KOPT-K1 (cell line): ENCODE measurements at regions not wholly inside any gene's neighbourhood (a gene's known extent, or its start where the extent isn't known, plus 50 kb on each side); places are given as distances from the start of the nearest gene placed in this dataset.

Experiments used
- H3K27ac ChIP-seq: fragments of 200-600 bp; sonication (generic); 2 replicates; pipeline ENCODE4 v1.5.1; 2016; ENCODE audit warnings: antibody characterized with exemption, mild to moderate bottlenecking, low read depth, low read length; ENCODE audit not compliant: poor library complexity, severe bottlenecking
- H3K36me3 ChIP-seq: fragments of 200-600 bp; sonication (generic); 2 replicates; pipeline ENCODE4 v1.5.1; 2017; ENCODE audit warnings: antibody characterized with exemption, mild to moderate bottlenecking, low read length, moderate library complexity; ENCODE audit not compliant: insufficient read depth
- H3K9me3 ChIP-seq: fragments of 200-600 bp; sonication (generic); 2 replicates; pipeline ENCODE4 v1.5.1; 2017; ENCODE audit warnings: antibody characterized with exemption, low read length, mild to moderate bottlenecking; ENCODE audit not compliant: insufficient read depth, poor library complexity, severe bottlenecking

DNA sequence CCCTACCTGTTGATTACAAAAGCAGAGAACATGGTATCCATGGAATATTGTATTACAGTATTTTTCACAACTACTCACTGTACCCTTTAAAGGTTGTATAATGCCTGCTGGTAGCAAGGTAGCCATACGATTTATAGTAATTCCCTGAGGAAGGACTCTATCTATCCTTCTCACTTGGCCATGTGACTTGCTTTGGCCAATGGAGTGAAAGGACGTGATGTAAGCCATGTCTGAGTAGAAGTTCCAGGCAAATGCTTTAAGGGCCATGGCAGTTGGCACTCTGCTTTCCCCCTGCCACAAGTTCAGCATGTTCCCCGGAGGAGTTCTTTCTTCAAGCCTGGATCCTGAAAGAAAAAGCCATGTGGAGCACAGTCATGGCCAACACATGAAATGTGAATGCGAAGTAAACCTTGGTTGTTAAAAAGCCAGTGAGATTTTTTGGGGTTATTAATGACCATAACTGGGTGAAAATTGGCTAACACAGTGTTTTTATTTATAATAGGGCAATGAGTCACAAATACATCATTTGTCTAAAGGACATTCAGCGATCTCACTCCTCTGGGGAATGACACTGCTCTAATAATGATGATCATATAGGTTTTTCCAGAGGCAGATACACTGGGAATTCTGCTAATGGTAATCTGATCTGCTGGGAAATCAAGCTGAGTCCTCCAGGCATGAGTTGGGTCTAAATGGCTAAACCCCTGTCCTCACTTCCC lies 67.4 kb upstream of the SLC38A2 start:
- Histone ChIP-seq H3K9me3 (no peaks in the 10 kb centered on the region), H3K27ac (no peak overlapping the region), H3K36me3 (no peaks in the 10 kb centered on the region)

DNA sequence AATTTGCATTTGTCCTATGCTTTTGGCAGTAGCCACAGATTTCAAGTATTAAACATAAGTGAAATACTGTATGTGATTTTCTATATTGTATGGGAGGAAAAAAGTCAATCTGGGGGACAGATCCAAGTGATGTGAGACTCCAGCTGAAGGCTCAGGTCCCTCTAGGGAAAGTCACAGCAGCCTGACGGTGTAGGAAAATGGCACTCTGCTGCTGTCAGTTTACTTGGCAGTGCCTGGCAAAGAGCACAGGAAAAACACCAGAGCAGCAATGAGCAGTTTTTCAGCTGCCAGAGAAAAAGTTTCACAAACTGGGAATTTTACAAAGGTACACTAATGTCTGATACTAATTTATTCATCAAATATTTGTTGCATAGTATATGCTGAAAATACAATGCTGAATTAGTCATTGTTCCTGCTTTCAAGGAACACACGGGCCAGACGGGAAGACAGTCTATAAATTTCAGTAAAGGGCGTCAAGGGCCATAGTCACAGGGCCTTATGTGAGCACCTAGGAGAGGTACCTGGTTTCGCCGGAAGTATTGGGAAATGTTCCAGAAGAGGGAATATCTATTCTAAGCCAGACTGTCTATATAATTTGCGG lies 66.2 kb upstream of the SLC38A2 start:
- Histone ChIP-seq H3K36me3 (no peaks in the 10 kb centered on the region), H3K9me3 (no peaks in the 10 kb centered on the region), H3K27ac (no peak overlapping the region)

DNA sequence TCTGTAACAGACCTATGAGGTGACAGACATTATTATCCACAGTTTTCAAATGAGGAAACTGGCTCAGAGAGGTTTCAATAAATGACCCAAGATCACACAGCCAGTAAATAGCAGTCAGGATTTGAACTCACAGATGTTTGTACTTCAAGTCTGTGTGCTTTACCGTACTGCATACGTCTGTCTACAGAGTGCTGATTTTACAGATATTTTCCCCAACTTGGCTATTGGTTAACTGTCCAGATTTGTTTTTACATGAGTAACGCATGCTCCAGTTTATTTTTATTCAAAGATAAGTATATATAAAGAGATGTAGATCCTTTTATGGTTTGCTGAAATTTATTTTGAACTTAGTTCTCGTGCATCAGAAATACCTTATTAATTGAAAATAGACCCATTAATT lies 65.7 kb upstream of the SLC38A2 start:
- Histone ChIP-seq H3K9me3 (no peaks in the 10 kb centered on the region), H3K36me3 (no peaks in the 10 kb centered on the region), H3K27ac (no peak overlapping the region)

DNA sequence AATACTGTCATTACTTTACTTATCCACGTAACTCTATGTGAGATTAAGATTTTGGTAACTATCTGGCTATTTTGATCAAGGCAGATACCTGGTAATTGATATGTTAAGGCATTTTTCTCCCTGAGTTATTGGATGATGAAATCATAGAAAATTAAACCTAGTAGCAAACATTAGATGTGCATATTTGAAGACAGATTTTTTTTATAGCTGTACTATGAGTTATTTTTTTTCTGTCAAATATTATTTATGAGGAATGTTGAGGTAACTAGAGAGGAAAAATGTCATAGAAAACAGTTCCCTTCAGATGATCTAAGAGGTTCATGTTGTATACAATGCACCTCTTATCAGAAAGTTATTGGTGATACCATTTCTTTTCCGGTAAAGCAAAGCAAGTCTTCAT lies 64.9 kb upstream of the SLC38A2 start:
- H3K9me3 ChIP-seq = no peaks in the 10 kb centered on the region
- H3K36me3 ChIP-seq = no peaks in the 10 kb centered on the region
- H3K27ac ChIP-seq = no peak overlapping the region

DNA sequence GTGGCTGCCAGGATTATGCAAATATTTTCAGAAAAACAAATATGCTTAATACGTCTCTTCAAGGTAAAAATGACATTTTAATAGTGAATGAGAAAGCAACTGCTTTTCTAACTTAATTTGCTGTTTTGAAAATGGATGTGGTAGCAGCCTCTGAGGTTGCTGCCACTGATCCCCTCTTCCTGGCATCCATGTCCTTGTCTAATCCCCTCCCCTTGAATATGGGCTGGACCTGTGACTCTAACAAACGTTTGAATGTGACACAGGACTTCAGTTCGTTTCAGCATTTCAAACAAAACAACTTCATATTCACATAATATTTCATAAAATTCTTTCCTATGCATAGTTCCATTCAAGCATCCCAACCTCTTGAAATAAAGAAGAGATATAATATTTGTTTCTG lies 64.2 kb upstream of the SLC38A2 start:
- Histone ChIP-seq H3K9me3 (no peaks in the 10 kb centered on the region), H3K27ac (no peak overlapping the region), H3K36me3 (no peaks in the 10 kb centered on the region)

DNA sequence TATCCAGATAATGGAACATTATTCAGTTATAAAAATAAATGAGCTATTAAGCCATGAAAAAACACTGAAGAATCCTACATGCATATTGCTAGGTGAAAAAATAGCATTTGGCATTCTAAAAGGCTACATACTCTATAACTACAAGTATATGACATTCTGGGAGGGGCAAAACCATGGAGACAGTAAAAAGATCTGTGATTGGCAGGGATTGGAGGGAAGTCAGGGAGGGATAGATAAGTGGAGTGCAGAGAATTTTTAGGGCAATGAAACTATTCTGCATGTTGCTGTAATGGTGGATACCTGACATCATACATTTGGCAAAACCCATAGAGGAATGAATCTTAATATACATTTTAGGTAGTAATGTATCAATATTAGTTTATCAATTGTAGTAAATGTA lies 63.1 kb upstream of the SLC38A2 start:
- Histone ChIP-seq H3K36me3 (no peaks in the 10 kb centered on the region), H3K9me3 (no peaks in the 10 kb centered on the region), H3K27ac (no peak overlapping the region)

DNA sequence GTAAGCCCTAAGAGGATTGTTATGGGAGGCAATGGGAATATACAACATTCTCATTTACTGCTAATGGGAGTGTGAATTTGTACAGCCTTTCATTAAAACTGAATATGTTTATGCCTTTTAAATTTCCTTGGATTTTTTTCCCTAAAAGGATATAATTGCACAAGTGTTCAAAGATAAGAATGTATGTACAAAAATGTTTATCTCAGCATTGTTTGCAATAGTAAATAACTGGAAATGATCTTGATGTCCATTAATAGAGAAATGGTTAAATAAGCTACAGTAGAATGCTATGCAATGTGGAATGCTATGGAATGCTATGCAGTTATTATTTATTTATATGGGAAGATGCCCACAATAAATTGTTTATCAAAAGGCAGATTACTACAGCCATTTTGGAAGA lies 62.5 kb upstream of the SLC38A2 start:
- Histone ChIP-seq H3K9me3 (no peaks in the 10 kb centered on the region), H3K36me3 (no peaks in the 10 kb centered on the region), H3K27ac (no peak overlapping the region)

DNA sequence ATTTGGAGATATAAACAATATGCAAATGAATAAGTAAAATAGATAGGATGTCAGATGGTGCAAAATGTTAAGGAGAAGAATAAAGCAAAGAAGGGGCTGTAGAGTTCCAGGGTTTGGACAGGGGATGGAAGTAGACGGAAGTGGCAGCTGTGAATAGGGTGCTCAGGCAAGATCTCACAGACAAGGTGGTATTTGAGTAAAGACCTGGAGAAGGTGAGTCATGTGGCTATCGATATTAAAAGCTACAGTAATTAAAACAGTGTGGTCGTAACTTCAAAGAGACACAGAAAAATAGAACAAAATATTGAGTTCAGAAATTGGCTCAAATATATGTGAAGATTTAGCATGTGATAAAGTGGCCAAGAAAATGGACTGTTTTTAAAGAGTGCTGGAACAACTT lies 61.3 kb upstream of the SLC38A2 start:
- Histone ChIP-seq H3K9me3 (no peaks in the 10 kb centered on the region), H3K27ac (no peak overlapping the region), H3K36me3 (no peaks in the 10 kb centered on the region)

DNA sequence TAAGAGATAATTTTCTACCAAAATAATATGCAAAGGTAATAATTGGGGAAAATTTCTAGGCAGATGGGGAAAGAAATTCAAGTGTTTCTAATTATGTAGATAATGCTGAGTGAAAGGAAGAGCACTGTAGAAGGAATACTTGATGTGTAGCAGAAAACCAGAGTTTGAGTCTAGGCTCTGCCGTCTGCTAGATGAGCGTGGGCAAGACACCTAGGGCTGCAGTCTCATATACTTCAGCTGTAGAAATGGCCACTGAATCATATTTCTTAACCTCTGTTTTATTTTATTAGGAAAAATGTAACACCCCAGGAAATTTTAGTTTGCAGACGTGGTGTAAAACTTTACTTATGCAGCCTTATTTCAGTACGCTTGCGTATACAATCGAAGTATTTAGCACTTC lies 59.8 kb upstream of the SLC38A2 start:
- Histone ChIP-seq H3K9me3 (no peaks in the 10 kb centered on the region), H3K27ac (no peak overlapping the region), H3K36me3 (no peaks in the 10 kb centered on the region)

DNA sequence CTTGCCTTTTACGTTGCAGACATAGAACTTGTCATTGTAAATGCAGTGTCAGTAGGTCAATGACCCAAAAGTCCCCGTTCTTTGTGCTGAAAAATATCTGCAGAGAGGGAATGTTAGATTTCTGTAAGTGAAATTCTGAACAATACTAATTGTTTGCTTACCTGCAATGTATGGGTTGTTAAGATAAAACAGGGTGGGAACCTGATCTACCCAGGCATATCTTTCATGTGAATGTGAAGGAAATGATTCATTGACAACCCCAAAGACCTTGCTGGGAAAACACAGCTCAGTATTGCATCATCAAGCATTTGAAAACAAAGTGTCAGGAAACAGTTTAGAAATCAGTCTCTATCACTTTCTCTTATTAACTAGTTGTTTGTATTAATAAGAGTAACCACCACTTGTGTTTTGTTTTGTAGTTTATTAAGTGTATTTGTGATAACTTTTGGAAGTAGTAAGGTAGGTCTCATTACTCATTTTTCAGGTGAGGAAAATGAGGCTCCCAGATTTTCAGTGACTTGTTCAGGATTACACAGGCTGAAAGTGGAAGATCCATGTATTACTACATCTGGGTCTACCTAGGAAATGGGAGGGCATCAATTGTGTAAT lies 57.9 kb upstream of the SLC38A2 start:
- no peaks in the 10 kb centered on the region for H3K36me3 ChIP-seq
- H3K9me3 ChIP-seq = no peaks in the 10 kb centered on the region
- no peak overlapping the region for H3K27ac ChIP-seq
